ENCODE measurements at regions not wholly inside any gene's neighbourhood (a gene's known extent, or its start where the extent isn't known, plus 50 kb on each side); places are given as distances from the start of the nearest gene placed in this dataset.

- H3K4me1 ChIP-seq = peaks cover 0 to 12% (median 10%) of the 10 kb centered on the region in 10 experiments; a peak in 17 of 20 replicates
- H3K36me3 ChIP-seq = no peaks in the 10 kb centered on the region
- no peak overlapping the region for H3K4me3 ChIP-seq
- H4K20me1 ChIP-seq = no peaks in the 10 kb centered on the region
- H3K9ac ChIP-seq = no peak overlapping the region
- H3K27ac ChIP-seq = no peak overlapping the region
- H3K27me3 ChIP-seq = no peaks in the 10 kb centered on the region
- H3K9me3 ChIP-seq (replicated peaks in 1 of 11) = no peaks in the 10 kb centered on the region; a peak in 1 of 22 replicates
- no peak for TF ChIP-seq Cebpa-rat (IDR thresholded peaks at IDR 0.05)
- peak overlapping the region in 8 of 11 experiments; percentile 2 to 53 (median 29); a peak in 10 of 22 replicates for H3K4me2 ChIP-seq
Measured at GRCh38 chr5:6135977-6136376, 242.4 kb downstream of the MED10 start.

GRCh38 chr5:6134281-6134680 lies 244.1 kb downstream of the MED10 start:
- Histone ChIP-seq H3K27ac (no peak overlapping the region), H3K36me3 (no peaks in the 10 kb centered on the region)

GRCh38 chr5:6125781-6126180 lies 252.6 kb downstream of the MED10 start:
- Histone ChIP-seq H3K4me1 (no peaks in the 10 kb centered on the region), H3K36me3 (no peaks in the 10 kb centered on the region; a peak in 1 of 22 replicates), H3K27me3 (peaks cover 0 to 22% (median 15%) of the 10 kb centered on the region in 11 experiments; a peak in 19 of 22 replicates), H3K9ac (no peak overlapping the region), H4K20me1 (no peaks in the 10 kb centered on the region), H3K4me3 (no peak overlapping the region), H3K27ac (no peak overlapping the region), H3K4me2 (no peak overlapping the region), H3K9me3 (replicated peaks in 1 of 11) (peaks cover 40 to 63% (median 54%) of the 10 kb centered on the region in 11 experiments)
- no peak for TF ChIP-seq Cebpa-rat (IDR thresholded peaks at IDR 0.05)

More at GRCh38 chr5:6134281-6134680, 244.1 kb downstream of the MED10 start:
- Histone ChIP-seq H3K4me1 (peaks cover 0 to 12% (median 10%) of the 10 kb centered on the region in 10 experiments; a peak in 17 of 20 replicates), H3K9ac (no peak overlapping the region), H3K9me3 (replicated peaks in 1 of 11) (no peaks in the 10 kb centered on the region; a peak in 1 of 22 replicates), H3K4me3 (no peak overlapping the region), H3K4me2 (peak overlapping the region in 2 of 11 experiments; percentile 24 to 42; a peak in 1 of 22 replicates), H3K27me3 (no peaks in the 10 kb centered on the region), H4K20me1 (no peaks in the 10 kb centered on the region)
- no peak for TF ChIP-seq Cebpa-rat (IDR thresholded peaks at IDR 0.05)

GRCh38 chr5:6118691-6119090 lies 259.7 kb downstream of the MED10 start:
- H3K9ac ChIP-seq = no peak overlapping the region
- peaks cover 0 to 81% (median 72%) of the 10 kb centered on the region in 11 experiments; a peak in 20 of 22 replicates for H3K27me3 ChIP-seq
- H4K20me1 ChIP-seq = no peaks in the 10 kb centered on the region
- no peaks in the 10 kb centered on the region; a peak in 1 of 22 replicates for H3K36me3 ChIP-seq
- no peak overlapping the region for H3K4me3 ChIP-seq
- TF ChIP-seq Cebpa-rat (IDR thresholded peaks at IDR 0.05) = no peak
- no peak overlapping the region for H3K27ac ChIP-seq
- H3K9me3 ChIP-seq (replicated peaks in 1 of 11) = peaks cover 15 to 38% (median 25%) of the 10 kb centered on the region in 11 experiments
- peaks cover 0 to 9% (median 8%) of the 10 kb centered on the region in 10 experiments; a peak in 13 of 20 replicates for H3K4me1 ChIP-seq
- peak overlapping the region in 4 of 11 experiments; percentile 26 to 58 (median 50); a peak in 5 of 22 replicates for H3K4me2 ChIP-seq

GRCh38 chr5:6117212-6117611 lies 261.1 kb downstream of the MED10 start:
- no peak overlapping the region for H3K4me3 ChIP-seq
- H3K27me3 ChIP-seq = peaks cover 0 to 85% (median 72%) of the 10 kb centered on the region in 11 experiments; a peak in 20 of 22 replicates
- H3K4me2 ChIP-seq = no peak overlapping the region
- TF ChIP-seq Cebpa-rat (IDR thresholded peaks at IDR 0.05) = no peak
- H3K4me1 ChIP-seq = peaks cover 0 to 9% (median 8%) of the 10 kb centered on the region in 10 experiments; a peak in 13 of 20 replicates
- H3K27ac ChIP-seq = no peak overlapping the region
- no peak overlapping the region for H3K9ac ChIP-seq
- H3K9me3 ChIP-seq (replicated peaks in 1 of 11) = peaks cover under 1 to 23% (median 11%) of the 10 kb centered on the region in 11 experiments; a peak in 15 of 22 replicates
- no peaks in the 10 kb centered on the region for H4K20me1 ChIP-seq
- H3K36me3 ChIP-seq = no peaks in the 10 kb centered on the region

- no peak overlapping the region for H3K27ac ChIP-seq
- H3K27me3 ChIP-seq = peaks cover 0 to 71% (median 62%) of the 10 kb centered on the region in 11 experiments; a peak in 20 of 22 replicates
- no peaks in the 10 kb centered on the region for H4K20me1 ChIP-seq
- H3K4me3 ChIP-seq = no peak overlapping the region
- H3K36me3 ChIP-seq = no peaks in the 10 kb centered on the region
- no peak overlapping the region for H3K9ac ChIP-seq
- H3K4me1 ChIP-seq = peaks cover 3 to 14% (median 9%) of the 10 kb centered on the region in 10 experiments; a peak in 14 of 20 replicates
- H3K9me3 ChIP-seq (replicated peaks in 1 of 11) = peaks cover 0 to 9% (median 0%) of the 10 kb centered on the region in 11 experiments; a peak in 2 of 22 replicates
- H3K4me2 ChIP-seq = no peak overlapping the region
- TF ChIP-seq Cebpa-rat (IDR thresholded peaks at IDR 0.05) = no peak
Measured at GRCh38 chr5:6115852-6116251, 262.5 kb downstream of the MED10 start.

- Histone ChIP-seq H3K9ac (no peak overlapping the region), H3K4me3 (no peak overlapping the region), H3K27me3 (peaks cover 0 to 46% (median 35%) of the 10 kb centered on the region in 11 experiments; a peak in 18 of 22 replicates), H3K9me3 (replicated peaks in 1 of 11) (no peaks in the 10 kb centered on the region), H3K4me1 (peaks cover 0 to 27% (median 11%) of the 10 kb centered on the region in 10 experiments; a peak in 11 of 20 replicates), H3K27ac (no peak overlapping the region), H3K36me3 (no peaks in the 10 kb centered on the region), H4K20me1 (no peaks in the 10 kb centered on the region), H3K4me2 (no peak overlapping the region)
- no peak for TF ChIP-seq Cebpa-rat (IDR thresholded peaks at IDR 0.05)
Measured at GRCh38 chr5:6112538-6112937, 265.8 kb downstream of the MED10 start.

GRCh38 chr5:6112125-6112524 lies 266.2 kb downstream of the MED10 start:
- Histone ChIP-seq H3K36me3 (no peaks in the 10 kb centered on the region), H3K4me3 (no peak overlapping the region), H4K20me1 (no peaks in the 10 kb centered on the region), H3K9me3 (replicated peaks in 1 of 11) (no peaks in the 10 kb centered on the region), H3K9ac (no peak overlapping the region), H3K4me2 (no peak overlapping the region), H3K4me1 (peaks cover 0 to 27% (median 11%) of the 10 kb centered on the region in 10 experiments; a peak in 11 of 20 replicates), H3K27me3 (peaks cover 0 to 44% (median 32%) of the 10 kb centered on the region in 11 experiments; a peak in 18 of 22 replicates), H3K27ac (no peak overlapping the region)
- no peak for TF ChIP-seq Cebpa-rat (IDR thresholded peaks at IDR 0.05)

- Histone ChIP-seq H3K27ac (no peak overlapping the region), H3K4me1 (peaks cover 0 to 27% (median 11%) of the 10 kb centered on the region in 10 experiments; a peak in 11 of 20 replicates), H4K20me1 (no peaks in the 10 kb centered on the region), H3K27me3 (peaks cover 0 to 34% (median 23%) of the 10 kb centered on the region in 11 experiments; a peak in 14 of 22 replicates), H3K4me3 (no peak overlapping the region), H3K36me3 (no peaks in the 10 kb centered on the region), H3K9me3 (replicated peaks in 1 of 11) (no peaks in the 10 kb centered on the region), H3K4me2 (peak overlapping the region in 5 of 11 experiments; percentile 13 to 69 (median 23); a peak in 6 of 22 replicates), H3K9ac (no peak overlapping the region)
- no peak for TF ChIP-seq Cebpa-rat (IDR thresholded peaks at IDR 0.05)
Measured at GRCh38 chr5:6111131-6111530, 267.2 kb downstream of the MED10 start.

Measured in BLaER1 treated with 17β-estradiol and CSF1 and Interleukin-3, amounts not matched to agents 10 nM and 100 nM (cell line).